H1 (cell line): ENCODE measurements at regions not wholly inside any gene's neighbourhood (a gene's known extent, or its start where the extent isn't known, plus 50 kb on each side); places are given as distances from the start of the nearest gene placed in this dataset.

Experiments
- CTCF ChIA-PET: fragments of 300-600 bp; sonication (Branson Sonifier 250); formaldehyde crosslinking; loops from one replicate; lab custom pipeline; 2021; ENCODE audit not compliant: partially characterized antibody; lab: Charles Lee
- POLR2A ChIA-PET: fragments of 300-600 bp; sonication (Branson Sonifier 250); formaldehyde crosslinking; loops from one replicate; lab custom pipeline; 2021; ENCODE audit warnings: inconsistent platforms; ENCODE audit not compliant: partially characterized antibody; lab: Charles Lee
- DNase-seq, 2 experiments: peaks; one replicate each; pipeline versions ENCODE4 v3.0.0 to v3.0.0-alpha.2; 2010 to 2022; ENCODE audit warnings: low spot score in 2 of 2, low read depth in 1 of 2, mixed read lengths in 1 of 2
- FAIRE-seq: peaks from 2 replicates; lab custom pipeline; 2011; peaks lifted over from hg19 to GRCh38; lab: Jason Lieb, UNC
- H2AFZ ChIP-seq: 2 replicates; pipeline ENCODE4 v1.8.1; 2012; ENCODE audit warnings: low read length, inconsistent platforms
- H2AK5ac ChIP-seq: 2 replicates; pipeline ENCODE4 v1.6.1; 2013; ENCODE audit warnings: low read depth, low read length
- H2BK120ac ChIP-seq: replicated peaks from 2 replicates; pipeline ENCODE3; 2013; ENCODE audit warnings: low read depth, low read length, inconsistent platforms
- H2BK12ac ChIP-seq: 2 replicates; pipeline ENCODE4 v1.6.1; 2013; ENCODE audit warnings: low read depth, low read length
- H2BK15ac ChIP-seq: 2 replicates; pipeline ENCODE4 v1.6.1; 2013; ENCODE audit warnings: low read length
- H2BK20ac ChIP-seq: 2 replicates; pipeline ENCODE4 v1.6.1; 2013; ENCODE audit warnings: low read length
- H2BK5ac ChIP-seq: 2 replicates; pipeline ENCODE4 v1.6.1; 2013; ENCODE audit warnings: low read depth, low read length
- H3K14ac ChIP-seq: 2 replicates; pipeline ENCODE4 v1.6.1; 2013; ENCODE audit warnings: inconsistent platforms; ENCODE audit not compliant: insufficient read length
- H3K18ac ChIP-seq: 2 replicates; pipeline ENCODE4 v1.6.1; 2013; ENCODE audit warnings: low read length; ENCODE audit errors: extremely low read depth
- H3K23ac ChIP-seq: 2 replicates; pipeline ENCODE4 v1.6.1; 2013; ENCODE audit warnings: inconsistent platforms; ENCODE audit not compliant: insufficient read length
- H3K23me2 ChIP-seq: 2 replicates; pipeline ENCODE4 v1.6.1; 2013; ENCODE audit warnings: low read depth, low read length
- H3K27ac ChIP-seq: 2 replicates; pipeline ENCODE4 v1.6.1; 2011; ENCODE audit warnings: low read depth, low read length, inconsistent platforms
- H3K27me3 ChIP-seq, 4 experiments: replicated peaks in 1 of 4; 1 replicate in 1 of 4; 2 replicates in 3 of 4; pipeline versions ENCODE4 v1.6.1 to v1.8.1; 2011 to 2013; ENCODE audit warnings: low read length in 3 of 4, mild to moderate bottlenecking in 3 of 4, inconsistent platforms in 2 of 4, mixed read lengths in 2 of 4, moderate library complexity in 1 of 4; ENCODE audit not compliant: control insufficient read depth in 3 of 4, insufficient read depth in 3 of 4; ENCODE audit errors: extremely low read depth in 1 of 4
- H3K36me3 ChIP-seq, 4 experiments: 2 replicates each; pipeline versions ENCODE4 v1.6.1 to v1.8.1; 2011 to 2013; ENCODE audit warnings: mild to moderate bottlenecking in 4 of 4, low read length in 3 of 4, moderate library complexity in 2 of 4, control low read depth in 1 of 4, inconsistent platforms in 1 of 4; ENCODE audit not compliant: insufficient read depth in 4 of 4, control insufficient read depth in 2 of 4
- H3K4ac ChIP-seq: replicated peaks from 2 replicates; pipeline ENCODE3; 2013; ENCODE audit warnings: low read length, low read depth, mixed read lengths, inconsistent platforms; ENCODE audit not compliant: insufficient read length
- H3K4me1 ChIP-seq, 4 experiments: replicated peaks in 1 of 4; 1 replicate in 1 of 4; 2 replicates in 3 of 4; pipeline versions ENCODE4 v1.6.1 to v1.8.1; 2011 to 2013; ENCODE audit warnings: low read length in 3 of 4, inconsistent platforms in 2 of 4, mixed read lengths in 1 of 4; ENCODE audit not compliant: insufficient read depth in 4 of 4, control insufficient read depth in 3 of 4
- H3K4me2 ChIP-seq, 2 experiments: 2 replicates each; pipeline versions ENCODE4 v1.6.1 to v1.8.1; 2011 to 2013; ENCODE audit warnings: low read depth in 2 of 2, low read length in 2 of 2, control low read depth in 1 of 2, inconsistent platforms in 1 of 2, mild to moderate bottlenecking in 1 of 2; ENCODE audit not compliant: insufficient read depth in 1 of 2
- H3K4me3 ChIP-seq, 4 experiments: fragments of 200-600, 300-600 bp in 1 of 4; sonication (generic), shearing (Covaris generic), sonication (Bioruptor Twin) in 1 of 4; 2 replicates each; pipeline versions ENCODE4 v1.5.1 to v1.8.1; 2011 to 2016; ENCODE audit warnings: low read length in 4 of 4, low read depth in 3 of 4, control low read depth in 2 of 4, inconsistent platforms in 2 of 4, mild to moderate bottlenecking in 2 of 4, mixed read lengths in 1 of 4, moderate library complexity in 1 of 4; ENCODE audit not compliant: insufficient read depth in 2 of 4; ENCODE audit errors: extremely low read depth in 1 of 4
- H3K56ac ChIP-seq: replicated peaks from 2 replicates; pipeline ENCODE3; 2013; ENCODE audit warnings: low read depth, mild to moderate bottlenecking, mixed read lengths, low read length, inconsistent platforms; ENCODE audit not compliant: insufficient read length
- H3K79me1 ChIP-seq: 2 replicates; pipeline ENCODE4 v1.6.1; 2013; ENCODE audit warnings: low read depth, low read length, control low read depth
- H3K79me2 ChIP-seq, 2 experiments: 2 replicates each; pipeline versions ENCODE4 v1.6.1 to v1.8.1; 2012 to 2013; ENCODE audit warnings: low read length in 2 of 2, mild to moderate bottlenecking in 2 of 2, inconsistent platforms in 1 of 2; ENCODE audit not compliant: insufficient read depth in 2 of 2, control insufficient read depth in 1 of 2
- H3K9ac ChIP-seq, 4 experiments: replicated peaks in 1 of 4; 1 replicate in 1 of 4; 2 replicates in 3 of 4; pipeline versions ENCODE4 v1.6.1 to v1.8.1; 2011 to 2013; ENCODE audit warnings: low read depth in 3 of 4, low read length in 3 of 4, control low read depth in 2 of 4, mild to moderate bottlenecking in 2 of 4, moderate library complexity in 2 of 4, inconsistent platforms in 1 of 4; ENCODE audit errors: extremely low read depth in 1 of 4
- H3K9me3 ChIP-seq, 2 experiments: 2 replicates each; pipeline versions ENCODE4 v1.6.1 to v1.8.1; 2012 to 2013; ENCODE audit warnings: mild to moderate bottlenecking in 2 of 2, moderate library complexity in 2 of 2, control low read depth in 1 of 2, inconsistent platforms in 1 of 2, low read depth in 1 of 2, low read length in 1 of 2, mixed read lengths in 1 of 2; ENCODE audit not compliant: insufficient read depth in 2 of 2
- H4K20me1 ChIP-seq, 2 experiments: replicated peaks in 1 of 2; 2 replicates each; pipeline versions ENCODE3 to v1.8.1; 2011 to 2013; ENCODE audit warnings: inconsistent platforms in 2 of 2, low read length in 2 of 2, mild to moderate bottlenecking in 1 of 2; ENCODE audit not compliant: insufficient read depth in 2 of 2, control insufficient read depth in 1 of 2
- H4K5ac ChIP-seq: 2 replicates; pipeline ENCODE4 v1.6.1; 2013; ENCODE audit warnings: low read length, low read depth, mixed read lengths, inconsistent platforms; ENCODE audit not compliant: insufficient read length
- H4K8ac ChIP-seq: 2 replicates; pipeline ENCODE4 v1.8.0; 2013; ENCODE audit warnings: mild to moderate bottlenecking, moderate library complexity, low read length, inconsistent platforms; ENCODE audit not compliant: insufficient read depth; ENCODE audit errors: extremely low read depth
- H4K91ac ChIP-seq: replicated peaks from 2 replicates; pipeline ENCODE3; 2013; ENCODE audit warnings: low read length, mixed read lengths, inconsistent platforms; ENCODE audit not compliant: insufficient read length
- CEBPB ChIP-seq: IDR thresholded peaks from 2 replicates; pipeline ENCODE4 v1.6.1; 2012; ENCODE audit warnings: low read depth, low read length
- CHD2 ChIP-seq: IDR thresholded peaks from 2 replicates; pipeline ENCODE4 v1.6.1; 2012; ENCODE audit warnings: low read length, improper control_type of control experiment
- CTBP2 ChIP-seq: IDR thresholded peaks from 2 replicates; pipeline ENCODE4 v1.7.0; 2011; ENCODE audit warnings: borderline replicate concordance, mild to moderate bottlenecking, moderate library complexity, mixed read lengths, low read length; ENCODE audit not compliant: insufficient read depth, insufficient read length
- EZH2 ChIP-seq: fragments of 200-600 bp; sonication (generic); IDR thresholded peaks from 2 replicates; pipeline ENCODE4 v1.7.1; 2012; ENCODE audit warnings: low read depth, mild to moderate bottlenecking, moderate library complexity, low read length, inconsistent platforms; ENCODE audit not compliant: severe bottlenecking
- GTF2F1 ChIP-seq: IDR thresholded peaks from 2 replicates; pipeline ENCODE4 v1.6.1; 2012; ENCODE audit warnings: low read depth, low read length, improper control_type of control experiment, borderline replicate concordance
- JUND ChIP-seq: IDR thresholded peaks from 2 replicates; pipeline ENCODE4 v1.6.1; 2011; ENCODE audit warnings: mild to moderate bottlenecking, improper control_type of control experiment, low read length
- KDM5A ChIP-seq: fragments of 200-600 bp; IDR thresholded peaks from 2 replicates; pipeline ENCODE4 v1.7.1; 2012; ENCODE audit warnings: mild to moderate bottlenecking, low read length, inconsistent platforms, mixed read lengths
- NANOG ChIP-seq: IDR thresholded peaks from 2 replicates; pipeline ENCODE4 v1.6.1; 2011; ENCODE audit warnings: low read length, low read depth, mild to moderate bottlenecking, inconsistent platforms; ENCODE audit not compliant: insufficient read depth, poor library complexity, severe bottlenecking
- POLR2A ChIP-seq, 2 experiments: IDR thresholded peaks; 1 replicate in 1 of 2; 2 replicates in 1 of 2; pipeline ENCODE4 v1.6.1; 2011; ENCODE audit warnings: low read depth in 2 of 2, low read length in 2 of 2, mild to moderate bottlenecking in 2 of 2; ENCODE audit errors: control extremely low read depth in 1 of 2
- SIX5 ChIP-seq: IDR thresholded peaks from 2 replicates; pipeline ENCODE4 v1.6.1; 2011; ENCODE audit warnings: mild to moderate bottlenecking, low read depth, low read length
- WGBS, 2 experiments: shearing (Covaris generic) in 1 of 2; methylation state at CpG; one replicate each; pipeline versions ENCODE4 v1.1.6 to v1.1.7; 2013 to 2015; ENCODE audit warnings: low lambda C conversion rate in 2 of 2, mixed read lengths in 2 of 2, inconsistent platforms in 1 of 2, low coverage in 1 of 2, missing lambda C conversion rate in 1 of 2; ENCODE audit not compliant: insufficient replicate concordance in 2 of 2, insufficient coverage in 1 of 2, insufficient read length in 1 of 2; ENCODE audit errors: extremely low coverage in 1 of 2, missing lambda C conversion rate in 1 of 2; 5-methylcytosine and 5-hydroxymethylcytosine counted together

DNA sequence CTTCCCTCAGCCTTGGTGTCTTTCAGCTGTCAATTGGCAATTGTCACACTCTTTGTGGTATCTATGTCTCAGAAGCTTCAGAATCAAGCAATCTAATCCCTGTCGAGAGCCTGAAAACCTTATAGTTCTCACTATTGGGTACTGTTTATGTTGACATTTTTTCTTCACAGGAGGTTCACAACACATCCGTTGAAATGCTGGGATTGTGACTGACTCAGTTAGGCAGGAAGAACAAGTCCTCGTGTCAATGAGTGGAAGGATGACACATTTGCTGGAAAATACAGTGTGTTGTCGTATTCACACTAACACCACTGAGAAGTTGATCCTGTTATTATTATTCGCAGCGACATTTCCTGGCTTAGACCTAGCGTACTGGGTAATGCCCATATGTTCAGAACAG is 163.9 kb upstream of the CITED2 start:
- Histone ChIP-seq H3K9me3 (no peaks in the 10 kb centered on the region), H2BK15ac (no peak overlapping the region), H4K20me1 (no peaks in the 10 kb centered on the region), H3K27ac (no peak overlapping the region), H3K4me2 (no peak overlapping the region), H3K23ac (no peak overlapping the region), H3K18ac (no peak overlapping the region), H4K91ac (no peak overlapping the region), H2BK20ac (no peak overlapping the region), H3K4me3 (no peak overlapping the region), H2AK5ac (no peak overlapping the region), H3K79me1 (no peaks in the 10 kb centered on the region), H3K79me2 (no peaks in the 10 kb centered on the region), H3K14ac (no peak overlapping the region), H3K4ac (no peak overlapping the region), H4K8ac (no peak overlapping the region), H3K23me2 (no peaks in the 10 kb centered on the region), H3K36me3 (no peaks in the 10 kb centered on the region), H3K9ac (no peak overlapping the region), H2BK12ac (no peak overlapping the region), H2BK5ac (no peak overlapping the region), H3K27me3 (no peaks in the 10 kb centered on the region), H2AFZ (no peak overlapping the region), H3K4me1 (peaks cover 0 to 4% (median 1%) of the 10 kb centered on the region in 4 experiments; a peak in 2 of 7 replicates), H3K56ac (no peak overlapping the region), H4K5ac (no peak overlapping the region), H2BK120ac (no peak overlapping the region)
- DNase-seq (no peak), FAIRE-seq (no peak)
- CTCF ChIA-PET: no interaction called here
- POLR2A ChIA-PET: no interaction called here
- TF ChIP-seq CHD2 (no peak), NANOG (no peak), SIX5 (no peak), JUND (no peak), CTBP2 (no peak), CEBPB (no peak), KDM5A (no peak), POLR2A (IDR thresholded peaks at IDR 0.05; ENCODE audit: control extremely low read depth in 1 of 2, low read depth in 2 of 2, low read length in 2 of 2) (no peak), EZH2 (no peak), GTF2F1 (no peak)
- WGBS, 2 experiments: 92% methylated on average over 7 of the region's 7 CpGs; no CpG with 5 or more reads in 1 of the 2 experiments
